ENCODE measurements at regions not wholly inside any gene's neighbourhood (a gene's known extent, or its start where the extent isn't known, plus 50 kb on each side); places are given as distances from the start of the nearest gene placed in this dataset.

- H3K27me3 ChIP-seq (ENCODE audit: control insufficient read depth, insufficient read depth, low read length), result no peaks in the 10 kb centered on the region
- TF ChIP-seq, protein P1, sequence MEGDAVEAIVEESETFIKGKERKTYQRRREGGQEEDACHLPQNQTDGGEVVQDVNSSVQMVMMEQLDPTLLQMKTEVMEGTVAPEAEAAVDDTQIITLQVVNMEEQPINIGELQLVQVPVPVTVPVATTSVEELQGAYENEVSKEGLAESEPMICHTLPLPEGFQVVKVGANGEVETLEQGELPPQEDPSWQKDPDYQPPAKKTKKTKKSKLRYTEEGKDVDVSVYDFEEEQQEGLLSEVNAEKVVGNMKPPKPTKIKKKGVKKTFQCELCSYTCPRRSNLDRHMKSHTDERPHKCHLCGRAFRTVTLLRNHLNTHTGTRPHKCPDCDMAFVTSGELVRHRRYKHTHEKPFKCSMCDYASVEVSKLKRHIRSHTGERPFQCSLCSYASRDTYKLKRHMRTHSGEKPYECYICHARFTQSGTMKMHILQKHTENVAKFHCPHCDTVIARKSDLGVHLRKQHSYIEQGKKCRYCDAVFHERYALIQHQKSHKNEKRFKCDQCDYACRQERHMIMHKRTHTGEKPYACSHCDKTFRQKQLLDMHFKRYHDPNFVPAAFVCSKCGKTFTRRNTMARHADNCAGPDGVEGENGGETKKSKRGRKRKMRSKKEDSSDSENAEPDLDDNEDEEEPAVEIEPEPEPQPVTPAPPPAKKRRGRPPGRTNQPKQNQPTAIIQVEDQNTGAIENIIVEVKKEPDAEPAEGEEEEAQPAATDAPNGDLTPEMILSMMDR (IDR thresholded peaks at IDR 0.05; ENCODE audit: low read depth, low read length), result no peak
- no peak for DNase-seq (ENCODE audit: low read depth, low spot score)
- CTCF ChIA-PET, result interaction anchor here (0.8 to 1.2 kb wide), 2 partner anchors 9 to 201 kb away, joined by 3 to 4 read pairs; no protein-coding TSS in a partner anchor
- no peaks in the 10 kb centered on the region for H3K9me3 ChIP-seq (ENCODE audit: control insufficient read depth, insufficient read depth, low read length)
- H3K27ac ChIP-seq (ENCODE audit: low read depth, low read length), result no peak overlapping the region
- POLR2A ChIA-PET, result no interaction called here
- H3K4me3 ChIP-seq (ENCODE audit: low read depth, low read length), result no peak overlapping the region
Observed at GRCh38 chr11:111082664-111083063, 162.9 kb upstream of the POU2AF2 start.

DNA sequence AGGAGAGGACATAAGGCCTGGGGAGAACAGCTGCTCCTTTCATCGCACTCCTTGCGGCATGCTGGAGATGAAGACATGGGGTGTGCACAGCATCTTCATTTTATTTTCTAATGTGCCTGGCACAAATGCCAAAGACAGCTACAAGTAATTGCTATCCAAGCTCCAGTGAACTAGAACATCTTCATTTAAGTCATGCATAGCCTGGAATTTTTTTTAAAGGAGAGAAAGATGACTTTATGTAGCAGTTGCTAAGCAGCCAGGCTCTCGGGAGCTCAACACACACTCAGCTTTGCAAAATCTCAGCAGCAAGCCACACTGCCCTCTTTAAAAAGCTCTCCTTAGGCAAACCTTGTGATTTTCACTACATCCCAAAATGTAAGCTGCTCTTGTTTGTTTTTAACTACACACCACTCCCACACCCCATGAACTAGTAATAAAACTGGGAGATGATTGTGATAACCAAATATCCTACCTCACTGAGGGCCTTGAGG is 164.5 kb upstream of the POU2AF2 start:
- Histone ChIP-seq H3K4me3 (ENCODE audit: low read depth, low read length) (no peak overlapping the region), H3K27me3 (ENCODE audit: control insufficient read depth, insufficient read depth, low read length) (no peaks in the 10 kb centered on the region), H3K9me3 (ENCODE audit: control insufficient read depth, insufficient read depth, low read length) (no peaks in the 10 kb centered on the region), H3K27ac (ENCODE audit: low read depth, low read length) (no peak overlapping the region)
- DNase-seq (ENCODE audit: low read depth, low spot score), result no peak
- POLR2A ChIA-PET, result no interaction called here
- CTCF ChIA-PET, result no interaction called here
- TF ChIP-seq, protein P1 (IDR thresholded peaks at IDR 0.05; ENCODE audit: low read depth, low read length), result no peak

DNA sequence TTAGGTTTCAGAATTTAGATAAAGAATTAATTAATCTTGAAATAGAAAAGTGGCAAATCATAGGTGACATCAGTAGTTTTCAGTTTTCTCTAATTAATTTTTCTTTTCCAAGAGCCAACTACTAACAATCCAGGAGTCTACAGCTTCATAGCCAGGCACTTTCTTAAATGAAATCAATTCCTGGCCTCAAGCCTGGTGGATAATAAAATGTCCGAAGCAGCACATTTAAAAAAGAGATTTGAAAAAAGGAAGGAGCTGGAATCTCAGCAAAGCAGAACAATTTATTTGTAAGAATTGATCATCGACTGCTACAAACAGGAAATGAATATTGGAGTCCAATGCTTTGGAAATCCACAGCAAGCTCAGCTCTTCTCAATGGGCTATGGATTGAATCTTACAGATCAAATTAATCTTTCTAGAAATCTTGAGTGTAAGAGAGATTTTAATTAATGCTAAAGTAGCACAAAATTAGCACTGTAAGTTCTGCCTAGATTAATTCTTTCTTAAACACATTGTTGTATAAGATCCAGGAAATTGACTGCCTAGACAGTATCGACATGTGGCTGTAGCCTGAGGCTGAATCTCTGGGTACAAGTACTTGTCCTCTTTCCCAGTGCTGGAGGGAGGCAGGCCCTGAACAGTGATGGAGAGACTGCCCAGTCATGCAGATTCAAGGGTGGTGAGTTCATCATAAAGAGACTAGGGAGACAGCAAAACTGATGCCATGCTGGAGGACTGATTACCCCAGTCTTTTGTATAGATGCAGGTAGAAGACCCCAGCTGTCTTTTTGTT is 167.8 kb upstream of the POU2AF2 start:
- no peak for DNase-seq (ENCODE audit: low read depth, low spot score)
- CTCF ChIA-PET, result no interaction called here
- Histone ChIP-seq H3K4me3 (ENCODE audit: low read depth, low read length) (no peak overlapping the region), H3K27ac (ENCODE audit: low read depth, low read length) (no peak overlapping the region), H3K9me3 (ENCODE audit: control insufficient read depth, insufficient read depth, low read length) (no peaks in the 10 kb centered on the region), H3K27me3 (ENCODE audit: control insufficient read depth, insufficient read depth, low read length) (no peaks in the 10 kb centered on the region)
- POLR2A ChIA-PET, result no interaction called here
- TF ChIP-seq, protein P1 (IDR thresholded peaks at IDR 0.05; ENCODE audit: low read depth, low read length), result no peak

- Histone ChIP-seq H3K27me3 (ENCODE audit: control insufficient read depth, insufficient read depth, low read length) (no peaks in the 10 kb centered on the region), H3K4me3 (ENCODE audit: low read depth, low read length) (no peak overlapping the region), H3K9me3 (ENCODE audit: control insufficient read depth, insufficient read depth, low read length) (no peaks in the 10 kb centered on the region; the same call in 1 of the 2 replicates), H3K27ac (ENCODE audit: low read depth, low read length) (no peak overlapping the region)
- ChIA-PET POLR2A (no interaction called here), CTCF (no interaction called here)
- TF ChIP-seq, protein P1 (IDR thresholded peaks at IDR 0.05; ENCODE audit: low read depth, low read length), result peak; percentile 58
- peak; percentile 18 for DNase-seq (ENCODE audit: low read depth, low spot score)
Observed at GRCh38 chr11:111069066-111069465, 176.5 kb upstream of the POU2AF2 start.

GRCh38 chr11:111067994-111068393 is 177.5 kb upstream of the POU2AF2 start:
- no peak for DNase-seq (ENCODE audit: low read depth, low spot score)
- TF ChIP-seq, protein P1 (IDR thresholded peaks at IDR 0.05; ENCODE audit: low read depth, low read length), result no peak
- Histone ChIP-seq H3K9me3 (ENCODE audit: control insufficient read depth, insufficient read depth, low read length) (no peaks in the 10 kb centered on the region; the same call in 1 of the 2 replicates), H3K27me3 (ENCODE audit: control insufficient read depth, insufficient read depth, low read length) (no peaks in the 10 kb centered on the region), H3K4me3 (ENCODE audit: low read depth, low read length) (no peak overlapping the region), H3K27ac (ENCODE audit: low read depth, low read length) (no peak overlapping the region)
- ChIA-PET POLR2A (no interaction called here), CTCF (interaction anchor here (0.7 kb wide), 1 partner anchor 9 kb away, joined by 3 read pairs; no protein-coding TSS in a partner anchor)
